ENCODE measurements at regions not wholly inside any gene's neighbourhood (a gene's known extent, or its start where the extent isn't known, plus 50 kb on each side); places are given as distances from the start of the nearest gene placed in this dataset.

GRCh38 chr21:28810826-28811524 lies 181.7 kb downstream of the LTN1 start:
- no peak for TF ChIP-seq TAF1 (IDR thresholded peaks at IDR 0.05; ENCODE audit: control insufficient read depth, extremely low read depth, insufficient read depth, low read length, severe bottlenecking)
- TF ChIP-seq L3MBTL2 (IDR thresholded peaks at IDR 0.05) = no peak
- TF ChIP-seq CTCF (IDR thresholded peaks at IDR 0.05 in 2 of 3, conservative IDR thresholded peaks at IDR 0.05 in 1 of 3; ENCODE audit: insufficient read depth in 2 of 3, low read depth in 1 of 3, low read length in 3 of 3) = no peak
- no peak for TF ChIP-seq THRAP3 (IDR thresholded peaks at IDR 0.05; ENCODE audit: borderline replicate concordance)
